Activated CD4-positive, alpha-beta T cell treated with anti-CD3 and anti-CD28 coated beads, Interleukin-10, Interleukin-2, amounts not matched to agents 100 ng/mL and 50 ng/mL, durations not matched to agents 16 hours and 8 hours (primary cell): ENCODE measurements at regions not wholly inside any gene's neighbourhood (a gene's known extent, or its start where the extent isn't known, plus 50 kb on each side); places are given as distances from the start of the nearest gene placed in this dataset.

Experiments used
- DNase-seq: peaks from one replicate; pipeline ENCODE4 v3.0.0-alpha.2; 2020

GRCh38 chr13:84399320-84400085 lies 517.2 kb upstream of the SLITRK1 start:
- no peak for DNase-seq

- DNase-seq: no peak
These were observed 511.8 kb upstream of the SLITRK1 start for GRCh38 chr13:84393981-84394625.

GRCh38 chr13:84380866-84381265 lies 498.6 kb upstream of the SLITRK1 start:
- DNase-seq: no peak

- DNase-seq: no peak
These were observed 494.8 kb upstream of the SLITRK1 start for GRCh38 chr13:84377106-84377505.

GRCh38 chr13:84366506-84366905 lies 484.2 kb upstream of the SLITRK1 start:
- DNase-seq: no peak

GRCh38 chr13:84362777-84363176 lies 480.5 kb upstream of the SLITRK1 start:
- no peak for DNase-seq

GRCh38 chr13:84360822-84361221 lies 478.5 kb upstream of the SLITRK1 start:
- DNase-seq: no peak

- DNase-seq: no peak
These were observed 476.3 kb upstream of the SLITRK1 start for GRCh38 chr13:84358601-84359000.

GRCh38 chr13:84352946-84353345 lies 470.7 kb upstream of the SLITRK1 start:
- DNase-seq: no peak

- DNase-seq: no peak
These were observed 457.2 kb upstream of the SLITRK1 start for GRCh38 chr13:84339456-84339855.

- DNase-seq: no peak
These were observed 450.1 kb upstream of the SLITRK1 start for GRCh38 chr13:84332346-84332745.

GRCh38 chr13:84315527-84315926 lies 433.3 kb upstream of the SLITRK1 start:
- DNase-seq: no peak

GRCh38 chr13:84303035-84303434 lies 420.8 kb upstream of the SLITRK1 start:
- DNase-seq: no peak

GRCh38 chr13:84297251-84297650 lies 415.0 kb upstream of the SLITRK1 start:
- no peak for DNase-seq

GRCh38 chr13:84296401-84296800 lies 414.1 kb upstream of the SLITRK1 start:
- no peak for DNase-seq

- DNase-seq: no peak
These were observed 412.3 kb upstream of the SLITRK1 start for GRCh38 chr13:84294576-84294975.

GRCh38 chr13:84290386-84290785 lies 408.1 kb upstream of the SLITRK1 start:
- DNase-seq: no peak

- DNase-seq: no peak
These were observed 396.9 kb upstream of the SLITRK1 start for GRCh38 chr13:84279166-84279565.

- no peak for DNase-seq
These were observed 390.7 kb upstream of the SLITRK1 start for GRCh38 chr13:84272877-84273562.

- DNase-seq: no peak
These were observed 383.0 kb upstream of the SLITRK1 start for GRCh38 chr13:84265257-84265764.

GRCh38 chr13:84263354-84264069 lies 381.2 kb upstream of the SLITRK1 start:
- DNase-seq: no peak

- no peak for DNase-seq
These were observed 373.0 kb upstream of the SLITRK1 start for GRCh38 chr13:84255226-84255797.

- no peak for DNase-seq
These were observed 367.2 kb upstream of the SLITRK1 start for GRCh38 chr13:84249463-84249862.
